BLaER1 treated with 17β-estradiol and CSF1 and Interleukin-3, amounts not matched to agents 10 nM and 100 nM (cell line): ENCODE measurements at regions not wholly inside any gene's neighbourhood (a gene's known extent, or its start where the extent isn't known, plus 50 kb on each side); places are given as distances from the start of the nearest gene placed in this dataset.

Experiments used
- H3K27ac ChIP-seq, 11 experiments: shearing (Covaris generic); formaldehyde crosslinking; 2 replicates each; pipeline ENCODE4 v1.8.1; 2022
- H3K27me3 ChIP-seq, 11 experiments: shearing (Covaris generic); formaldehyde crosslinking; 2 replicates each; pipeline ENCODE4 v1.8.1; 2022
- H3K36me3 ChIP-seq, 11 experiments: shearing (Covaris generic); formaldehyde crosslinking; 2 replicates each; pipeline ENCODE4 v1.8.1; 2022
- H3K4me1 ChIP-seq, 10 experiments: shearing (Covaris generic); formaldehyde crosslinking; 2 replicates each; pipeline ENCODE4 v1.8.1; 2022
- H3K4me2 ChIP-seq, 11 experiments: shearing (Covaris generic); formaldehyde crosslinking; 2 replicates each; pipeline ENCODE4 v1.8.1; 2022
- H3K4me3 ChIP-seq, 10 experiments: shearing (Covaris generic); formaldehyde crosslinking; 2 replicates each; pipeline ENCODE4 v1.8.1; 2022
- H3K9ac ChIP-seq, 11 experiments: shearing (Covaris generic); formaldehyde crosslinking; 2 replicates each; pipeline ENCODE4 v1.8.1; 2022
- H3K9me3 ChIP-seq, 11 experiments: shearing (Covaris generic); formaldehyde crosslinking; replicated peaks in 1 of 11; 2 replicates each; pipeline ENCODE4 v1.8.1; 2022
- H4K20me1 ChIP-seq, 11 experiments: shearing (Covaris generic); formaldehyde crosslinking; 2 replicates each; pipeline ENCODE4 v1.8.1; 2022
- Cebpa-rat ChIP-seq, 11 experiments: shearing (Covaris generic); IDR thresholded peaks; 2 replicates each; pipeline ENCODE4 v1.8.1; 2022

GRCh38 chr5:24819841-24820240 is 175.1 kb upstream of the CDH10 start:
- no peak for TF ChIP-seq Cebpa-rat (IDR thresholded peaks at IDR 0.05)
- Histone ChIP-seq H3K27ac (no peak overlapping the region), H3K27me3 (no peaks in the 10 kb centered on the region), H3K4me3 (no peak overlapping the region), H3K4me2 (no peak overlapping the region), H3K9ac (no peak overlapping the region), H3K4me1 (no peaks in the 10 kb centered on the region), H3K36me3 (no peaks in the 10 kb centered on the region), H3K9me3 (no peaks in the 10 kb centered on the region), H4K20me1 (no peaks in the 10 kb centered on the region)

GRCh38 chr5:24817966-24818365 is 173.2 kb upstream of the CDH10 start:
- H4K20me1 ChIP-seq, result no peaks in the 10 kb centered on the region
- H3K27me3 ChIP-seq, result no peaks in the 10 kb centered on the region
- no peak overlapping the region for H3K4me3 ChIP-seq
- TF ChIP-seq Cebpa-rat (IDR thresholded peaks at IDR 0.05), result no peak
- no peaks in the 10 kb centered on the region for H3K9me3 ChIP-seq
- H3K27ac ChIP-seq, result no peak overlapping the region
- no peak overlapping the region for H3K4me2 ChIP-seq
- no peaks in the 10 kb centered on the region for H3K4me1 ChIP-seq
- H3K36me3 ChIP-seq, result no peaks in the 10 kb centered on the region
- no peak overlapping the region for H3K9ac ChIP-seq

GRCh38 chr5:24816206-24816605 is 171.4 kb upstream of the CDH10 start:
- Histone ChIP-seq H3K9ac (no peak overlapping the region), H3K4me3 (no peak overlapping the region), H4K20me1 (no peaks in the 10 kb centered on the region), H3K27ac (no peak overlapping the region), H3K9me3 (no peaks in the 10 kb centered on the region), H3K27me3 (no peaks in the 10 kb centered on the region), H3K36me3 (no peaks in the 10 kb centered on the region), H3K4me2 (no peak overlapping the region), H3K4me1 (no peaks in the 10 kb centered on the region)
- TF ChIP-seq Cebpa-rat (IDR thresholded peaks at IDR 0.05), result no peak

- H3K4me1 ChIP-seq, result no peaks in the 10 kb centered on the region
- H3K4me2 ChIP-seq, result no peak overlapping the region
- H3K36me3 ChIP-seq, result no peaks in the 10 kb centered on the region
- no peak overlapping the region for H3K9ac ChIP-seq
- no peak for TF ChIP-seq Cebpa-rat (IDR thresholded peaks at IDR 0.05)
- no peaks in the 10 kb centered on the region for H3K27me3 ChIP-seq
- no peaks in the 10 kb centered on the region for H3K9me3 ChIP-seq
- no peaks in the 10 kb centered on the region for H4K20me1 ChIP-seq
- H3K27ac ChIP-seq, result no peak overlapping the region
- H3K4me3 ChIP-seq, result no peak overlapping the region
These were observed 160.5 kb upstream of the CDH10 start for GRCh38 chr5:24805230-24805629.

- no peak overlapping the region for H3K9ac ChIP-seq
- no peaks in the 10 kb centered on the region for H3K36me3 ChIP-seq
- no peaks in the 10 kb centered on the region for H3K4me1 ChIP-seq
- no peaks in the 10 kb centered on the region for H3K27me3 ChIP-seq
- no peaks in the 10 kb centered on the region for H4K20me1 ChIP-seq
- no peak overlapping the region for H3K4me2 ChIP-seq
- H3K27ac ChIP-seq, result no peak overlapping the region
- no peak for TF ChIP-seq Cebpa-rat (IDR thresholded peaks at IDR 0.05)
- H3K4me3 ChIP-seq, result no peak overlapping the region
- no peaks in the 10 kb centered on the region for H3K9me3 ChIP-seq
These were observed 159.5 kb upstream of the CDH10 start for GRCh38 chr5:24804221-24804681.

- Histone ChIP-seq H3K4me1 (peaks cover 0 to 7% (median 0%) of the 10 kb centered on the region in 10 experiments; a peak in 2 of 20 replicates), H3K4me2 (no peak overlapping the region), H3K4me3 (no peak overlapping the region), H3K27me3 (no peaks in the 10 kb centered on the region), H4K20me1 (no peaks in the 10 kb centered on the region), H3K9me3 (no peaks in the 10 kb centered on the region), H3K36me3 (no peaks in the 10 kb centered on the region), H3K27ac (no peak overlapping the region), H3K9ac (no peak overlapping the region)
- no peak for TF ChIP-seq Cebpa-rat (IDR thresholded peaks at IDR 0.05)
These were observed 146.5 kb upstream of the CDH10 start for GRCh38 chr5:24791326-24791725.

- no peak for TF ChIP-seq Cebpa-rat (IDR thresholded peaks at IDR 0.05)
- H3K4me2 ChIP-seq, result no peak overlapping the region
- H3K27ac ChIP-seq, result no peak overlapping the region
These were observed 145.0 kb upstream of the CDH10 start for GRCh38 chr5:24789611-24790351.

GRCh38 chr5:24788829-24789514 is 144.2 kb upstream of the CDH10 start:
- H3K27me3 ChIP-seq, result no peaks in the 10 kb centered on the region
- no peaks in the 10 kb centered on the region for H4K20me1 ChIP-seq
- TF ChIP-seq Cebpa-rat (IDR thresholded peaks at IDR 0.05), result no peak
- H3K4me2 ChIP-seq, result no peak overlapping the region
- no peak overlapping the region for H3K4me3 ChIP-seq
- H3K9ac ChIP-seq, result no peak overlapping the region
- H3K9me3 ChIP-seq, result no peaks in the 10 kb centered on the region
- no peak overlapping the region for H3K27ac ChIP-seq
- H3K36me3 ChIP-seq, result no peaks in the 10 kb centered on the region
- H3K4me1 ChIP-seq, result no peaks in the 10 kb centered on the region

More at GRCh38 chr5:24789611-24790351, 145.0 kb upstream of the CDH10 start:
- peaks cover 0 to 2% (median 0%) of the 10 kb centered on the region in 10 experiments; a peak in 2 of 20 replicates for H3K4me1 ChIP-seq
- H3K9me3 ChIP-seq, result no peaks in the 10 kb centered on the region
- H3K36me3 ChIP-seq, result no peaks in the 10 kb centered on the region
- H3K27me3 ChIP-seq, result no peaks in the 10 kb centered on the region
- no peak overlapping the region for H3K9ac ChIP-seq
- no peaks in the 10 kb centered on the region for H4K20me1 ChIP-seq
- H3K4me3 ChIP-seq, result no peak overlapping the region

GRCh38 chr5:24786108-24786507 is 141.3 kb upstream of the CDH10 start:
- H3K4me1 ChIP-seq, result no peaks in the 10 kb centered on the region
- H3K4me2 ChIP-seq, result no peak overlapping the region
- H3K27ac ChIP-seq, result no peak overlapping the region
- H3K9ac ChIP-seq, result no peak overlapping the region
- TF ChIP-seq Cebpa-rat (IDR thresholded peaks at IDR 0.05), result no peak
- no peaks in the 10 kb centered on the region for H4K20me1 ChIP-seq
- no peak overlapping the region for H3K4me3 ChIP-seq
- H3K36me3 ChIP-seq, result no peaks in the 10 kb centered on the region
- H3K9me3 ChIP-seq, result no peaks in the 10 kb centered on the region
- H3K27me3 ChIP-seq, result no peaks in the 10 kb centered on the region

GRCh38 chr5:24783596-24783995 is 138.8 kb upstream of the CDH10 start:
- Histone ChIP-seq H3K4me2 (no peak overlapping the region), H3K4me3 (no peak overlapping the region), H3K4me1 (no peaks in the 10 kb centered on the region), H3K9ac (no peak overlapping the region), H3K27me3 (no peaks in the 10 kb centered on the region), H3K9me3 (no peaks in the 10 kb centered on the region), H3K27ac (no peak overlapping the region), H3K36me3 (no peaks in the 10 kb centered on the region), H4K20me1 (no peaks in the 10 kb centered on the region)
- TF ChIP-seq Cebpa-rat (IDR thresholded peaks at IDR 0.05), result no peak
